Tibial artery (tissue), 4 donors: ENCODE measurements at regions not wholly inside any gene's neighbourhood (a gene's known extent, or its start where the extent isn't known, plus 50 kb on each side); places are given as distances from the start of the nearest gene placed in this dataset.

Source experiments
- DNase-seq, 2 donors: peaks; one replicate each; pipeline ENCODE4 v3.0.0-alpha.2; 2019
- H3K27ac ChIP-seq, 2 donors: fragments of 200-600 bp; sonication (generic) in 1 of 2; 1 replicate in 1 of 2; 2 replicates in 1 of 2; pipeline ENCODE4 v1.5.1; 2018 to 2019; ENCODE audit warnings: mild to moderate bottlenecking in 1 of 2
- H3K27me3 ChIP-seq, 2 donors: fragments of 200-600 bp; sonication (generic) in 1 of 2; one replicate each; pipeline versions ENCODE4 v1.5.1 to v1.6.0; 2016 to 2019
- H3K36me3 ChIP-seq, 3 donors: fragments of 200-600 bp; sonication (generic) in 2 of 3; one replicate each; pipeline ENCODE4 v1.5.1; 2016 to 2019; ENCODE audit warnings: mild to moderate bottlenecking in 2 of 3
- H3K4me1 ChIP-seq, 4 donors: fragments of 200-600 bp; sonication (generic) in 2 of 4; 1 replicate in 3 of 4; 2 replicates in 1 of 4; pipeline ENCODE4 v1.5.1; 2016 to 2019
- H3K4me3 ChIP-seq, 2 donors: fragments of 200-600 bp; sonication (generic) in 1 of 2; 1 replicate in 1 of 2; 2 replicates in 1 of 2; pipeline ENCODE4 v1.5.1; 2018 to 2019; ENCODE audit warnings: mild to moderate bottlenecking in 2 of 2
- H3K9me3 ChIP-seq, 3 donors: fragments of 200-600 bp; sonication (generic) in 1 of 3; one replicate each; pipeline ENCODE4 v1.5.1; 2016 to 2019
- CTCF ChIP-seq, 2 experiments: fragments of 200-600 bp in 1 of 2; fragments of 450-650 bp in 1 of 2; IDR thresholded peaks; one replicate each; pipeline ENCODE4 v1.5.1; 2017 to 2019; ENCODE audit warnings: antibody characterized with exemption in 2 of 2, mild to moderate bottlenecking in 1 of 2, moderate library complexity in 1 of 2
- intact Hi-C: fragments of 100-400 bp; cut with DNase I; formaldehyde crosslinking; loops from one replicate; pipeline ENCODE4 v1.15.0; 2023; ENCODE audit warnings: low total_unique reads

GRCh38 chr20:60484316-60484715, 526.1 kb downstream of the CDH26 start:
- no peak for DNase-seq
- Histone ChIP-seq H3K27me3 (peaks cover 0 to 3% of the 10 kb centered on the region in 2 donors), H3K4me3 (no peak overlapping the region), H3K36me3 (no peaks in the 10 kb centered on the region), H3K4me1 (no peaks in the 10 kb centered on the region), H3K9me3 (no peaks in the 10 kb centered on the region), H3K27ac (no peak overlapping the region)
- intact Hi-C loops, result no loop called here
- TF ChIP-seq CTCF (IDR thresholded peaks at IDR 0.05), result no peak

- Histone ChIP-seq H3K36me3 (no peaks in the 10 kb centered on the region), H3K4me3 (no peak overlapping the region), H3K27me3 (peaks cover 0 to 3% of the 10 kb centered on the region in 2 donors), H3K4me1 (no peaks in the 10 kb centered on the region), H3K27ac (no peak overlapping the region), H3K9me3 (no peaks in the 10 kb centered on the region)
- TF ChIP-seq CTCF (IDR thresholded peaks at IDR 0.05), result no peak
- intact Hi-C loops, result no loop called here
- no peak for DNase-seq
Observed at GRCh38 chr20:60485012-60485760, 527.0 kb downstream of the CDH26 start.

- DNase-seq, result no peak
- TF ChIP-seq CTCF (IDR thresholded peaks at IDR 0.05), result no peak
- no peaks in the 10 kb centered on the region for H3K9me3 ChIP-seq
- H3K4me3 ChIP-seq, result no peak overlapping the region
- peaks cover 0 to 3% of the 10 kb centered on the region in 2 donors for H3K27me3 ChIP-seq
- intact Hi-C loops, result no loop called here
- no peaks in the 10 kb centered on the region for H3K4me1 ChIP-seq
- no peak overlapping the region for H3K27ac ChIP-seq
- H3K36me3 ChIP-seq, result no peaks in the 10 kb centered on the region
Observed at GRCh38 chr20:60486315-60486714, 528.1 kb downstream of the CDH26 start.

GRCh38 chr20:60486937-60487336, 528.7 kb downstream of the CDH26 start:
- no peak overlapping the region for H3K27ac ChIP-seq
- intact Hi-C loops, result no loop called here

GRCh38 chr20:60490217-60491050, 532.2 kb downstream of the CDH26 start:
- TF ChIP-seq CTCF (IDR thresholded peaks at IDR 0.05), result no peak
- Histone ChIP-seq H3K4me1 (no peaks in the 10 kb centered on the region), H3K27me3 (no peaks in the 10 kb centered on the region), H3K27ac (no peak overlapping the region), H3K4me3 (no peak overlapping the region), H3K36me3 (no peaks in the 10 kb centered on the region), H3K9me3 (no peaks in the 10 kb centered on the region)
- no peak for DNase-seq
- intact Hi-C loops, result no loop called here

More at GRCh38 chr20:60486937-60487336, 528.7 kb downstream of the CDH26 start:
- H3K4me3 ChIP-seq, result no peak overlapping the region
- DNase-seq, result no peak
- H3K36me3 ChIP-seq, result no peaks in the 10 kb centered on the region
- H3K9me3 ChIP-seq, result no peaks in the 10 kb centered on the region
- H3K4me1 ChIP-seq, result no peaks in the 10 kb centered on the region
- H3K27me3 ChIP-seq, result peaks cover 0 to 3% of the 10 kb centered on the region in 2 donors
- no peak for TF ChIP-seq CTCF (IDR thresholded peaks at IDR 0.05)
